ENCODE measurements at regions not wholly inside any gene's neighbourhood (a gene's known extent, or its start where the extent isn't known, plus 50 kb on each side); places are given as distances from the start of the nearest gene placed in this dataset.

DNA sequence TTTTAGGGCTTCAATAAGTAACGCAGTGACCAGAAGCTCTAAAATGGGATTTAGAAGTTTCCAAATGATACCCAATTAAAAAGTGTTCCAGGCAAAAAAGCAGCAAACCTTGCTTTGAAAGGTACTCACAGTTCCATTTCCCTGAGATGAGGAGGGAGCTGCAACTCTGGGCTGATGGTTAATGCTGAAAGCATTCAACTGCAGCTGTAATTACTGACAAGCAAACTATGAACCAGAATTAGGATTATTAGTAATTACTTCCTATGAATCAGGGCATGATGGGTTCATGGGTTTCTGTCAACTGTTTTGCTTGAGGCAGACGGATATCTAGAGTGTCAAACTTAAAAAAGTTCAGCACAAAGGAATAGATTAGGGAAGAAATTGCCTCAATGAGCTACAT, 357.4 kb downstream of the STIM2 start:
- BruUV-seq (replicated peaks) = no TSS peak
- DNase-seq = no peak
- intact Hi-C loops (cut with micrococcal nuclease; ENCODE audit: unreplicated experiment) = no loop called here
- no peak overlapping the region for H3K4me3 ChIP-seq
- ChIA-PET CTCF (no interaction called here), POLR2A (ENCODE audit: unreplicated experiment) (no interaction called here)
- TF ChIP-seq EZH2 (IDR thresholded peaks at IDR 0.05; ENCODE audit: low read depth) = no peak
- TF ChIP-seq CTCF (conservative IDR thresholded peaks at IDR 0.05) = no peak
- no peaks in the 10 kb centered on the region for H3K36me3 ChIP-seq (ENCODE audit: low read depth)
- no peaks in the 10 kb centered on the region for H3F3A ChIP-seq (ENCODE audit: insufficient read depth, low read depth)
- no peak overlapping the region for H3K27ac ChIP-seq
- H4K20me1 ChIP-seq (ENCODE audit: insufficient read depth) = no peaks in the 10 kb centered on the region
- no peaks in the 10 kb centered on the region for H3K27me3 ChIP-seq (ENCODE audit: insufficient read depth, low read depth)
- H3K79me2 ChIP-seq (ENCODE audit: low read depth) = no peaks in the 10 kb centered on the region
- no peak overlapping the region for H2AFZ ChIP-seq
- no peaks in the 10 kb centered on the region for H3K9me2 ChIP-seq (ENCODE audit: insufficient read depth)
- H3K4me2 ChIP-seq = no peak overlapping the region
- H3K9me3 ChIP-seq (ENCODE audit: insufficient read depth, low read depth) = no peaks in the 10 kb centered on the region
- H3K4me1 ChIP-seq (replicated peaks; ENCODE audit: insufficient read depth) = no peaks in the 10 kb centered on the region

GRCh38 chr4:27223326-27223725, 362.7 kb downstream of the STIM2 start:
- Histone ChIP-seq H3K9me2 (ENCODE audit: insufficient read depth) (no peaks in the 10 kb centered on the region), H3F3A (ENCODE audit: insufficient read depth, low read depth) (no peaks in the 10 kb centered on the region), H3K27me3 (ENCODE audit: insufficient read depth, low read depth) (no peaks in the 10 kb centered on the region), H3K4me3 (no peak overlapping the region), H4K20me1 (ENCODE audit: insufficient read depth) (no peaks in the 10 kb centered on the region), H2AFZ (no peak overlapping the region), H3K4me1 (replicated peaks; ENCODE audit: insufficient read depth) (no peaks in the 10 kb centered on the region), H3K36me3 (ENCODE audit: low read depth) (no peaks in the 10 kb centered on the region), H3K79me2 (ENCODE audit: low read depth) (no peaks in the 10 kb centered on the region), H3K4me2 (no peak overlapping the region), H3K9me3 (ENCODE audit: insufficient read depth, low read depth) (no peaks in the 10 kb centered on the region), H3K27ac (no peak overlapping the region)
- POLR2A ChIA-PET (ENCODE audit: unreplicated experiment) = no interaction called here
- DNase-seq = no peak
- BruUV-seq (replicated peaks) = no TSS peak
- intact Hi-C loops (cut with micrococcal nuclease; ENCODE audit: unreplicated experiment) = no loop called here
- CTCF ChIA-PET = no interaction called here
- no peak for TF ChIP-seq EZH2 (IDR thresholded peaks at IDR 0.05; ENCODE audit: low read depth)
- no peak for TF ChIP-seq CTCF (conservative IDR thresholded peaks at IDR 0.05)

- H3K27ac ChIP-seq = no peak overlapping the region
- H3K79me2 ChIP-seq (ENCODE audit: low read depth) = no peaks in the 10 kb centered on the region
- intact Hi-C loops (cut with micrococcal nuclease; ENCODE audit: unreplicated experiment) = no loop called here
- H3K9me2 ChIP-seq (ENCODE audit: insufficient read depth) = no peaks in the 10 kb centered on the region
- H2AFZ ChIP-seq = no peak overlapping the region
- ChIA-PET CTCF (no interaction called here), POLR2A (ENCODE audit: unreplicated experiment) (no interaction called here)
- no peaks in the 10 kb centered on the region for H3K27me3 ChIP-seq (ENCODE audit: insufficient read depth, low read depth)
- TF ChIP-seq CTCF (conservative IDR thresholded peaks at IDR 0.05) (no peak), EZH2 (IDR thresholded peaks at IDR 0.05; ENCODE audit: low read depth) (no peak)
- H3K4me1 ChIP-seq (replicated peaks; ENCODE audit: insufficient read depth) = no peaks in the 10 kb centered on the region
- DNase-seq = no peak
- no peak overlapping the region for H3K4me2 ChIP-seq
- no peaks in the 10 kb centered on the region for H3F3A ChIP-seq (ENCODE audit: insufficient read depth, low read depth)
- no peaks in the 10 kb centered on the region for H3K9me3 ChIP-seq (ENCODE audit: insufficient read depth, low read depth)
- no peaks in the 10 kb centered on the region for H3K36me3 ChIP-seq (ENCODE audit: low read depth)
- no peaks in the 10 kb centered on the region for H4K20me1 ChIP-seq (ENCODE audit: insufficient read depth)
- BruUV-seq (replicated peaks) = no TSS peak
- no peak overlapping the region for H3K4me3 ChIP-seq
Observed at GRCh38 chr4:27233531-27233930, 372.9 kb downstream of the STIM2 start.
